GM12891 (cell line): ENCODE measurements at regions not wholly inside any gene's neighbourhood (a gene's known extent, or its start where the extent isn't known, plus 50 kb on each side); places are given as distances from the start of the nearest gene placed in this dataset.
"Not testable (repeated sequence)": the region's sequence is repeated elsewhere in the genome, so short reads cannot be mapped to it uniquely, and the experiment has no call there.

Experiments
- DNase-seq: peaks from one replicate; pipeline ENCODE4 v3.0.0; 2011; ENCODE audit warnings: low spot score; ENCODE audit not compliant: insufficient read length
- FAIRE-seq: peaks from 2 replicates; lab custom pipeline; 2011; peaks lifted over from hg19 to GRCh38; lab: Jason Lieb, UNC
- PAX5 ChIP-seq: IDR thresholded peaks from 2 replicates; pipeline ENCODE4 v1.6.1; 2011; ENCODE audit warnings: low read length, moderate library complexity, mild to moderate bottlenecking; ENCODE audit not compliant: insufficient read depth, severe bottlenecking
- POLR2A ChIP-seq: IDR thresholded peaks from 2 replicates; pipeline ENCODE4 v1.6.1; 2011; ENCODE audit warnings: low read depth, low read length, control low read depth
- POLR2AphosphoS5 ChIP-seq: IDR thresholded peaks from 2 replicates; pipeline ENCODE4 v1.6.1; 2011; ENCODE audit warnings: low read depth, low read length, control low read depth
- POU2F2 ChIP-seq: IDR thresholded peaks from 2 replicates; pipeline ENCODE4 v1.6.1; 2011; ENCODE audit warnings: low read depth, mild to moderate bottlenecking, control low read depth, low read length, moderate library complexity
- SPI1 ChIP-seq: IDR thresholded peaks from 2 replicates; pipeline ENCODE4 v1.6.1; 2011; ENCODE audit warnings: low read depth, low read length, control low read depth
- TAF1 ChIP-seq: IDR thresholded peaks from 2 replicates; pipeline ENCODE4 v1.6.1; 2011; ENCODE audit warnings: low read depth, low read length, control low read depth

DNA sequence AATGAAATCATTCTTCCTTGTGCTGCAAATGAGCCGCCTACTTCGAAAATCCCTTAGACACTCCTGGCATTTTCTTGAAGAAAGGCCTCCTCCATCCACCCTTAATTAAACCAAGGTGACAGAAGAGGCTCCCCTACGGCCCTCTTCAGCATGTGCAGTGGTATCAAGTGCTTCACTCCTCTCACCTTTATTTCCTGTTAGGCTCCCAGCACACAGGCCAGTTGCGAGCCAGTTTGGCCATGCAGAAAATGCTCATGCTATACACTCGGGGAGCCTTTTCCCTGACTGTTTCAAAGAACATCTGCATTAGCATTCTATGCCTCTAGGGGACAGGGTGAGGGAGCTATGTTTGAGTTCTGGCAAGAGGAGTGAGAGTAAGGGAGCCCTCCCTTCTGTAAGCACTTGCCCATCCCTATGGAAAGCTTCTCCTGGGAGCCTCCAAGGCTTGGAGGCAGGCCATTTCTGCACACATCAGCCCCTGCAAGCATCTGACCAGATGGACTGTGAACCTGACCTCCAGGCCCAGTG lies 291.5 kb downstream of the RPS29 start:
- DNase-seq, result no peak
- no peak for FAIRE-seq
- no peak for TF ChIP-seq POLR2A
- TF ChIP-seq POU2F2, result no peak
- TF ChIP-seq POLR2AphosphoS5, result no peak
- TF ChIP-seq SPI1, result no peak
- no peak for TF ChIP-seq TAF1
- no peak for TF ChIP-seq PAX5

DNA sequence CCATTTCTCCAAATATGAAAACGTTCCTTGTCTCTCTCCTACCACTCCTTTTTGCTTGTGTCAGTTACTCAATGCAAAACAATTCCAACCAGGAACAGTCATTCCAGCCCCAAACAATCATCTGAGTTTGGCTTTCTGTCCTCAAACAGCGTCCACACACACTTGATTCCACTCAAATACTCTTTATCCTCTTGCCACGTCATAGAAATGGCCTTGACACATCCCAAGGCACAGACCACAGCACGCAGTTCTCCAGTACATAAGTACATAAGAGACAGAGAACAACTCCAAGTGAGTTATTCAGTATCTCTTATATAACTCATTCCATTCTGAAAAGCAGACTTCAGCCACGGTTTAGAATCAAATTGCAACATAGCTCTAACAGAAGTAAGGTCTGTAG lies 299.2 kb downstream of the RPS29 start:
- FAIRE-seq (no peak), DNase-seq (no peak)
- no peak for TF ChIP-seq POU2F2
- TF ChIP-seq PAX5, result no peak
- no peak for TF ChIP-seq POLR2AphosphoS5
- no peak for TF ChIP-seq POLR2A
- TF ChIP-seq SPI1, result no peak
- TF ChIP-seq TAF1, result no peak

- FAIRE-seq (no peak), DNase-seq (no peak)
- TF ChIP-seq PAX5 (no peak), POU2F2 (no peak), POLR2A (no peak), SPI1 (no peak), POLR2AphosphoS5 (no peak), TAF1 (no peak)
Observed at GRCh38 chr14:49286257-49286983, 299.8 kb downstream of the RPS29 start.

DNA sequence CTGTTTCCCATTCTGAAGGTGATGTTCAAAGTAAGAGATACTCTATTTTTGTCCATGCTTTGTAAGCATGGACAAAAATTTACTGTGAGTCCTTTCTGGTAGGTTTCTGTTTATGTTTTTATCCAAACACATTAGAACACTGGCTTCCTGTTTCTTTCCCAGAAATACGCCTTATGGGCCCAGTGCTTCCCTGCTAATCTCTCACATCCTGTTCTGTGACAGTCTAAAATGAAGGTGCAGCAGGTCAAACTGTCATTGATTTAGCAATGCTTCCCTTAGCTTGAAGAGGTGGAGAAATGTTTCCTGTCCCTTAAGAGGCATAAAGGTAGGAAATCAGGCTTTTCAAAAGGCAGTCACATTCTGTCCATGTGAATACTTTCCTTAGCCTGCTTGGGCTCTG lies 305.6 kb downstream of the RPS29 start:
- FAIRE-seq (no peak), DNase-seq (no peak)
- TF ChIP-seq POU2F2 (no peak), POLR2A (no peak), SPI1 (no peak), POLR2AphosphoS5 (no peak), PAX5 (no peak), TAF1 (no peak)

- DNase-seq, result no peak
- no peak for FAIRE-seq
- no peak for TF ChIP-seq POU2F2
Observed at GRCh38 chr14:49250517-49250916, 335.7 kb downstream of the RPS29 start.

DNA sequence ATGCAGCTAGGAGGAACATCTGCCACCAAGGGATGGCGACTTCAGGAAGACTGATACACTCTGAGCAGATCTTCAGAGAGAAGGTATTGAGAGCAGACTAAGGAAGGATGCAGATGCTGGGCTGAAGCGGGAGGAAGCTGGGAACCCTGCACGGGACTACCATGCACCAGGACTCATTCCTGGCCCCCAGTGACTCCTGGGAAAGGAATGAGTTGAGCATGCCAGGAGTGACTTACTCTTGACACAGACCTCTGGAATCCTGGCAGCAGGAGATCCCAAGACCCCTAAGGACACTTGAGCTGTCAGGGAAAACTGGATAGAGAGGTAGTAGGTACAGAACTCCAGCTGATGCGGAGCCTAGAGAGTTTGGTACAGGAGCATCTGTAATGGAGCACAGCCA lies 336.1 kb downstream of the RPS29 start:
- FAIRE-seq, result no peak
- TF ChIP-seq SPI1 (no peak), TAF1 (no peak), PAX5 (no peak), POLR2A (no peak), POU2F2 (no peak), POLR2AphosphoS5 (no peak)
- no peak for DNase-seq

GRCh38 chr14:49249022-49249421 lies 337.2 kb downstream of the RPS29 start:
- DNase-seq (no peak), FAIRE-seq (no peak)
- TF ChIP-seq POLR2AphosphoS5 (no peak), TAF1 (no peak), PAX5 (no peak), SPI1 (no peak), POLR2A (no peak), POU2F2 (no peak)

- FAIRE-seq, DNase-seq: not testable (repeated sequence)
Observed at GRCh38 chr14:49243777-49244176, 342.4 kb downstream of the RPS29 start.

DNA sequence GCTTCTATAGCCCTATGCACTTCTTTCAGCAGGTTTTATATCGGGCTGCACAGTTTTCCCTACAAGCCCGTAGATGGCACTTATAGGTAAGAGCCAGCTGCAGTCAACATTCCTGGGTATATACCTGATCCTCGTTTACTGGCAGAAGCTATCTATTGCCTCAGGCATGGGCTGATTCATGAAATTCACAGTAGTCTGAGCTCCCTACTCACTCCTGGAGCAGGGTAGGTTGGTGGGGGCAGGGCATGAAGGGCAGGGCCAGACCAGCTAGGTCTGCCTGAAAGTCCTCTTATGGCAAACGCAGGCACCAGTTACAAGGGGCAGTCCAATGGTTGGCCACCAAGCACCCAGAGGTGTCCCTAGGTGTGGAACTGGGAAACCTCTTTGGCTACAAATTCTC lies 345.8 kb downstream of the RPS29 start:
- TF ChIP-seq POLR2A (no peak), SPI1 (no peak), TAF1 (no peak), POU2F2 (no peak), POLR2AphosphoS5 (no peak), PAX5 (no peak)
- FAIRE-seq (no peak), DNase-seq (no peak)

DNA sequence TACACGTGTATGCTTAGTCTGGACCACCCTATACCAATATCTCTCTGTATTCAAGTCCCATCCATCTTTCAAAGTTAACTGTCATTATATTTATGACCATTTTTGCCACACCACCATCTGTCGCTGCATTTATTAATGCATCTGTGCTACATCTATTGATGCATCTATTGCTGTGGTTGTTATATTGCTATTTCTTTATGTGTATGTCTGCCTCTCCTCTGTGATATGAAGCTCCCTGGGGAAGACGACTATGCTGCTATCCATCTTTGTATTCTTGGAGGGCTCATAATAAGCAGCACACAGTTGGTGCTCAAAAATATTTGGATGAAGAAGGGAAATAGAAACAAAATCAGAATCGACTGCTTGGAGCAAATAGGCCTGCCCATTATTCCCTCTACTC lies 357.6 kb downstream of the RPS29 start:
- FAIRE-seq (no peak), DNase-seq (no peak)
- TF ChIP-seq POLR2A, result no peak
- no peak for TF ChIP-seq POLR2AphosphoS5
- no peak for TF ChIP-seq POU2F2
- TF ChIP-seq TAF1, result no peak
- no peak for TF ChIP-seq SPI1
- no peak for TF ChIP-seq PAX5
